ENCODE measurements at regions not wholly inside any gene's neighbourhood (a gene's known extent, or its start where the extent isn't known, plus 50 kb on each side); places are given as distances from the start of the nearest gene placed in this dataset. TPM values are rescaled to one million over a fixed set of nuclear protein-coding genes. Genes with fewer than 3 reads are reported as not detected.
"Not testable (repeated sequence)": the region's sequence is repeated elsewhere in the genome, so short reads cannot be mapped to it uniquely, and the experiment has no call there.

DNA sequence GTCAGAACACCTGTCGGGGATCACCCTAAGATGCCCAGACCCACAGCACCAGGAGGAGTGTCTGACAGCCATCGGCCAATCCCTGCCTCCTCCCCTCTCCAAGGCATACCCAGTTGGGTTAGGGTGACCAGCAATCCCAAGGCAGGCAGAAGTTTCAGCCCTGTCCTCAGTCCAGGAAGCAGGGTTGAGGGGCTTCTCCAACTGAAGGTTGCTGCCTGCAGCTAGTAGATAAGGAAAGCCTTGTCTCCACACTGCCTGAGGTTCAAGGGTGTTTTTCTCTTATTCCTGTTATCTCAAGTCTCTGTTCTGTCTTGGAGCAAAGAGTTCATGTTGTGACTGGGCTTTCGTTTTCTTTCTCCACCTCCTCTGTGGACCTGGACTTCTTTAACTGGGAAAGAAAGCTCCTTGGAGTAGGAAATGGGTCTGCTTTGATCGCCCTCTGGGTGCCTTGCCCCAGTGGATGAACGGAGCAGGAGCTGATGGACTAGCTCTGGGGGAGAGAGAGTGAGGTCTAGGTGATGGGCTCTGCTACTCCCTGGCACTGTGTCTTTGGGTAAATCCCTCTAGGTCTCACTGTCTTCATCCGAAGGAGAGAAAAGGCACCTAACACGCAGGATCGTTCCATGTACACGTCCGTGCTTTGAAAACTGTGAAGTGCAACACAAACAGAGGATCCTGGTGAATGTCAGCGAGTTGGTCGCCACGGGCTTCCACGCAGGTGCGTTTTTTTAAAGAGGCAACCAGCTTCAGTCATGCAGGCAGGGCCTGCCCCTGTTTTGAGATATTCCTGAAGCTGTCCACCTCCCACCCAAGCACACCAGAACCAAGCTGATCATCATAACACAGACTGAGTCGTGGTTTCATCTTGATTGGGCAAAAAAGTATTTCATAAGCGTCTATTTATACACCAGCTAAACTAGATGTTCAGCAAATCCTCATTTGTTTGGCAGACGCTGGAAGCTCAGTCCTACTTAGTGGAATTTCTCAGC is 52.5 kb upstream of the FOXN3 start:
- TF ChIP-seq, protein P1, sequence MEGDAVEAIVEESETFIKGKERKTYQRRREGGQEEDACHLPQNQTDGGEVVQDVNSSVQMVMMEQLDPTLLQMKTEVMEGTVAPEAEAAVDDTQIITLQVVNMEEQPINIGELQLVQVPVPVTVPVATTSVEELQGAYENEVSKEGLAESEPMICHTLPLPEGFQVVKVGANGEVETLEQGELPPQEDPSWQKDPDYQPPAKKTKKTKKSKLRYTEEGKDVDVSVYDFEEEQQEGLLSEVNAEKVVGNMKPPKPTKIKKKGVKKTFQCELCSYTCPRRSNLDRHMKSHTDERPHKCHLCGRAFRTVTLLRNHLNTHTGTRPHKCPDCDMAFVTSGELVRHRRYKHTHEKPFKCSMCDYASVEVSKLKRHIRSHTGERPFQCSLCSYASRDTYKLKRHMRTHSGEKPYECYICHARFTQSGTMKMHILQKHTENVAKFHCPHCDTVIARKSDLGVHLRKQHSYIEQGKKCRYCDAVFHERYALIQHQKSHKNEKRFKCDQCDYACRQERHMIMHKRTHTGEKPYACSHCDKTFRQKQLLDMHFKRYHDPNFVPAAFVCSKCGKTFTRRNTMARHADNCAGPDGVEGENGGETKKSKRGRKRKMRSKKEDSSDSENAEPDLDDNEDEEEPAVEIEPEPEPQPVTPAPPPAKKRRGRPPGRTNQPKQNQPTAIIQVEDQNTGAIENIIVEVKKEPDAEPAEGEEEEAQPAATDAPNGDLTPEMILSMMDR (IDR thresholded peaks at IDR 0.05) = no peak
- ATAC-seq (ENCODE audit: low FRiP score) = no peak
- no peak for DNase-seq (ENCODE audit: low spot score)

DNA sequence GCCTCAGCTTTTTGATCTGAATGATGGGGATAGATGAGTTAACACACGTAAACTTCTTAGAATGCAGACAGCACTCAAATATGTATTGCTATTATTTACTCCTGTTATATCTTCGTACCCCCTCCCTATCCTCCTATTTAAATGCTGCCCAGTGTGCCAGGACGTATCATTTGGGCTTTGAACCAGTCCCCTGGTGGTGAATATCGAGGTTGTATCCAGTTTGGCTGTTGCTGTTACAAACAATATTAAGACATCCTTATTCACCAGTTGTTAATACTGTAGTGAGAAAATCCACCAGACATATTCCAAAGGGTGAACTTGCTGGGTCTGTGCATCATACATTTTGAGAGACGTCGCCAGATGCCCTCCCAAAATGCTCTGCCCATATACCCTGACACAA is 51.5 kb upstream of the FOXN3 start:
- DNase-seq (ENCODE audit: low spot score) (no peak), ATAC-seq (ENCODE audit: low FRiP score) (no peak)
- TF ChIP-seq, protein P1 (IDR thresholded peaks at IDR 0.05) = no peak

DNA sequence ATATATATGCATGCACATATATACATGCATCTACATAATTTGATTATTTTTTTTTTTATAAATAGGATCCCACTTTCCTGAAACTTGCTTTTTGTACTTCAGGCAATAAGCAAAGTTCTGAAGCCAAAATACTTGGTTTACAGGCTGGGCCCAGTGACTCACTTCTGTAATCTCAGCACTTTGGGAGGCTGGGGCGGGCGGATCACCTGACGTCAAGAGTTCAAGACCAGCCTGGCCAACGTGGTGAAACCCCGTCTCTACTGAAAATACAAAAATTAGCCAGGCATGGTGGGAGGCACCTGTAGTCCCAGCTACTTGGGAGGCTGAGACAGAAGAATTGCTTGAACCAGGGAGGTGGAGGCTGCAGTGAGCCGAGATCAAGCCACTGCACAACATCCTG is 51.0 kb upstream of the FOXN3 start:
- not testable (repeated sequence) for ATAC-seq (ENCODE audit: low FRiP score); DNase-seq (ENCODE audit: low spot score)

DNA sequence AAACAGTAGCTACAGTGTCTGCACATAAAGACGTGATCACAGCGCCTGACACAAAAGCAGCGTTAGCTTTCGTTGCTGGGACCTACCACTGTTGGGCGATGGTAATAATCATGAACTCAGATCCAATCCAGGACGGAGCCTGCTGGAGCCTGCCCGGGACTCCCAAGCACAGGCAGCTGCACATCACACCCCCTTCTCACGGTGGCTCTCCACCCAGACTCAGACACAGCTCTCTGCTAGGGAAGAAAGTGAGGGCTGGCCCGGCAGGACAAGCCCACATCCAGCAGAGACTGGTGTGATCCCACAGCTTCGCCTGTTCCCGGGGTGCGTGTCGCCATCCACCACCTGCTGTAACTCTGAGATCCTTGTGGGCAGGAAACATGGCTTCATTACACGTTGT is 49.9 kb upstream of the FOXN3 start:
- TF ChIP-seq, protein P1 (IDR thresholded peaks at IDR 0.05) = no peak
- ATAC-seq (ENCODE audit: low FRiP score) (no peak), DNase-seq (ENCODE audit: low spot score) (no peak)

Small RNA genes in the stretch of these regions (small RNA-seq; reads per million reads assigned to genes)
- gene RF00019 (not detected), gene RN7SKP107 (not detected)
